Epithelial cell of esophagus (primary cell): ENCODE measurements at regions not wholly inside any gene's neighbourhood (a gene's known extent, or its start where the extent isn't known, plus 50 kb on each side); places are given as distances from the start of the nearest gene placed in this dataset.

Experiments
- DNase-seq: peaks from one replicate; pipeline ENCODE4 v3.0.0; 2010; ENCODE audit warnings: low read depth
- H3K4me3 ChIP-seq: 2 replicates; pipeline ENCODE4 v1.5.1; 2011; ENCODE audit warnings: mild to moderate bottlenecking, low read length, control low read depth
- CTCF ChIP-seq: IDR thresholded peaks from 2 replicates; pipeline ENCODE4 v1.5.1; 2011; ENCODE audit warnings: low read depth, mild to moderate bottlenecking, low read length, control low read depth, inconsistent platforms; ENCODE audit not compliant: insufficient read depth; ENCODE audit errors: missing control alignments

- no peak for DNase-seq
- TF ChIP-seq CTCF, result no peak
These were observed 82.1 kb upstream of the ALDH1A1 start for GRCh38 chr9:73034962-73035361.

DNA sequence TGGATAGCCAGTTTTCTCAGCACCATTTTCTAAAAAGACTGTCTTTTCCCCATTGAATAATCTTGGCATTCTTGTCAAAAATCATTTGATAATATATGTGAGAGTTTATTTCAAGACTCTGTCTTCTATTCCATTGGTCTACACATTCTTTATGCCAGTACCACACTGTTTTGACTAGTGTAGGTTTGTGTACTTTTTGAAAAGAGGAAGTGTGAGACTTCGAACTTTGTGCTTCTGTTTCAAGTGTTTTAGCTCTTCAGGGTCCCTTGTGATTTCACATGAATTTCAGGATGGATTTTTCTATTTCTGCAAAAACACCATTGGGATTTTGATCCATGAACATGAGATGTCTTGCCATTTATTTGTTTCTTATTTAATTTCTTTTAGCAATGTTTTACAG, 78.5 kb upstream of the ALDH1A1 start:
- DNase-seq, result no peak
- no peak for TF ChIP-seq CTCF
- H3K4me3 ChIP-seq, result no peak overlapping the region

More at GRCh38 chr9:73034962-73035361, 82.1 kb upstream of the ALDH1A1 start:
- H3K4me3 ChIP-seq, result no peak overlapping the region

DNA sequence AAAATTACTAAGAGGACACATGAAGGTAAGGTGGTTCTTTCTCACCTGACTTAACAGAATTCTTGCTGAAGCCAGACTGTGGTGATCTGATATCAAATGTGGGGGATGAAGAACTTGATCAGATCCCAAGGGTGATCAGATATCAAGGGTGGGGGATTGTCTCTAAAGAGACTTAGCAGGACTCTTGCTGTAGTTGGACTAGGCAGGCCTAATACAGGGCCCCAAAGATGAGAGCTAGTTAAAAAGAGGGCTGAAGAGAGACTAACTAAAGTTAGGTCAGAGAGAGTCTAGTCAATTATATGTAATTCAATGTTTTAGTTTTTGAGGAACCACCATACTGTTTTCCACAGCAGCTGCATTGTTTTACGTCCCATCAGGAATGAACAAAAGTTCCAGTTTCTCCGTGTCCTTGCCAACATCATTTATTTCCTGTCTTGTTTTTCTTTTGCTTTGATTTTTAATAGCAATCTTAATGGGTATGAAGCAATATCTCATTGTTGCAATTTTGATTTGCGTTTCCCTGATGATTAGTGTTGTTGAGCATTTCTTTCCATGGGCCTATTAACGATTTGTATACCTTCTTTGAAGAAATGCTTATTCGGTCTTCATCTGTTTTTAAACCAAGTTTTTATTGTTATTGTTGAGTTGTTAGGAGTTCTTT, 77.6 kb upstream of the ALDH1A1 start:
- no peak for TF ChIP-seq CTCF
- H3K4me3 ChIP-seq, result no peak overlapping the region
- DNase-seq, result no peak

DNA sequence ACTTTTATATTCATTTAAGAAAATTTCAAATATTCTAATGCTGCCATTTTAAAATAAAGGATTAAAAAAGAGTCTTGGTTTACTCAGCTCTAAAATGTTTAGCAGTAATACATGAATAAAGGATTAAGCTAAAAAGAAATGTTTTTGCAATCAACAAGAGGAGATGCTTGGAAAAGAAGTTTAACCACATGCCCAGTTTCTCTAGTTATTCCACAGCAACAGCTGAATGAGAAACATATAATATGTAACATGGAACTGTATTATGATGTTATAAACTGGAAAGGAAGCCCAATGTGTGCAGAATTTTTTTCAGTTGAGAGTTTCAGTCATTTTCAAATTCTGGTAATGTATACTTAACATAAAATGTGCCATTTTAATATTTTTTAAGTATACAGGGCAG, 76.5 kb upstream of the ALDH1A1 start:
- no peak for DNase-seq
- H3K4me3 ChIP-seq, result no peak overlapping the region
- TF ChIP-seq CTCF, result no peak

DNA sequence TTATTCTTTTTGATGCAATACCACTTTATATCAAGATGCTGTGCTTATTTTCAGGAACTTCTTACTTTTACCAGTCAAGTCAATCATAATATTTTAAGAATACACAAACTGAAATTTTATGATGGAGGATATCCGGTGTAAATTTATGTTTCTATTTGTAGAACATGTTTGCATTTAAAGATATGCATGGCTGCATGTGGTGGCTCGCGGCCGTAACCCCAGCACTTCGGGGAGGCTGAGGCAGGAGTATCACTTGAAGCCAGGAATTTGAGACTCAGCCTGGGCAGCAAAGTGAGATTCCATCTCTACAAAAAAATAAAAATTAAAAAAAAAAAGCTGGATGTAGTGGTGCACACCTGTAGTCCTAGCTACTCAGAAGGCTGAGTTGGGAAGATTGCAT, 73.5 kb upstream of the ALDH1A1 start:
- no peak for TF ChIP-seq CTCF
- no peak for DNase-seq
- H3K4me3 ChIP-seq, result no peak overlapping the region

DNA sequence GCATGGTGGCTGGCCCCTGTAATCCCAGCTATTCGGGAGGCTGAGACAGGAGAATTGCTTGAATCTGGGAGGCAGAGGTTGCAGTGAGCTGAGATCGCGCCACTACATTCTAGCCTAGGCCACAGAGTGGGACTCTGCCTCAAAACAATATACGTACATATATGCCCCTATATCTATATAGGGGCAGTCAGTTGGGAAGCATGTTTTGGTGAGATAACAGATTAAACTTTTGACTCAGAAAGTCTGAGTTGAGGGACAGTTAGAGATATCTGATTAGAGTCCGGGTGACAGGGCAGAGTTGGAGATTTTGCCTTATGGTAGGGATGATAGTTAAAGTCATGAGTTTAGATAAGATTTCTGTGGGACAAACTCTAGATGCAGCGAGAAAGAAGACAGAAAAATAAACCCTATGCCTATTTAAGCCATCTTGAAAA, 71.8 kb upstream of the ALDH1A1 start:
- H3K4me3 ChIP-seq, result no peak overlapping the region
- no peak for DNase-seq
- TF ChIP-seq CTCF, result no peak

GRCh38 chr9:73023025-73023541, 70.2 kb upstream of the ALDH1A1 start:
- peak; percentile 92 for TF ChIP-seq CTCF
- peak; percentile 81 for DNase-seq
- no peak overlapping the region for H3K4me3 ChIP-seq
